PC-3 (cell line): ENCODE measurements at regions not wholly inside any gene's neighbourhood (a gene's known extent, or its start where the extent isn't known, plus 50 kb on each side); places are given as distances from the start of the nearest gene placed in this dataset.
A peak's percentile ranks its signal among the peaks of the same experiment; 100 is the strongest.

Experiments
- ATAC-seq: fragments of 200-7000 bp; cut with Tn5 transposase; 2 replicates; pipeline ENCODE4 v1.9.1; 2020; ENCODE audit warnings: mild to moderate bottlenecking, moderate library complexity
- BruUV-seq: library from RNA; stranded (reverse); fragments of 400-500 nt; replicated peaks from 2 replicates; lab custom pipeline; 2021; lab: Mats Ljungman, UMichigan
- CTCF ChIA-PET: fragments of 300-600 bp; sonication (Branson Sonifier 250); formaldehyde crosslinking; loops from one replicate; lab custom pipeline; 2022; ENCODE audit warnings: antibody characterized with exemption; lab: Charles Lee
- POLR2A ChIA-PET: fragments of 300-600 bp; sonication (Branson Sonifier 250); formaldehyde crosslinking; loops from one replicate; lab custom pipeline; 2022; ENCODE audit warnings: antibody characterized with exemption; ENCODE audit not compliant: unreplicated experiment; lab: Charles Lee
- DNase-seq: peaks from one replicate; pipeline ENCODE4 v3.0.0-alpha.2; 2015
- H2AFZ ChIP-seq: fragments of 300-600 bp; sonication (generic); 2 replicates; pipeline ENCODE4 v1.6.0; 2016; ENCODE audit warnings: antibody characterized with exemption, low read length
- H3F3A ChIP-seq: fragments of 300-600 bp; sonication (generic); one replicate; pipeline ENCODE4 v1.6.0; 2017; ENCODE audit warnings: antibody characterized with exemption, low read length, control low read depth, mild to moderate bottlenecking; ENCODE audit not compliant: unreplicated experiment
- H3K27ac ChIP-seq: fragments of 300-600 bp; sonication (generic); 2 replicates; pipeline ENCODE4 v1.5.1; 2016; ENCODE audit warnings: mild to moderate bottlenecking, low read length
- H3K27me3 ChIP-seq: fragments of 300-600 bp; sonication (generic); 2 replicates; pipeline ENCODE4 v1.6.1; 2016; ENCODE audit warnings: low read length, mixed read lengths
- H3K36me3 ChIP-seq: fragments of 300-600 bp; sonication (generic); 2 replicates; pipeline ENCODE4 v1.6.1; 2016; ENCODE audit warnings: low read depth, mixed run types, low read length, mixed read lengths
- H3K4me1 ChIP-seq: fragments of 300-600 bp; sonication (generic); 2 replicates; pipeline ENCODE4 v1.5.1; 2016; ENCODE audit warnings: low read length; ENCODE audit not compliant: insufficient read depth
- H3K4me2 ChIP-seq: fragments of 300-600 bp; sonication (generic); 2 replicates; pipeline ENCODE4 v1.6.0; 2016; ENCODE audit warnings: low read length
- H3K4me3 ChIP-seq: fragments of 300-600 bp; sonication (generic); 2 replicates; pipeline ENCODE4 v1.5.1; 2016; ENCODE audit warnings: mild to moderate bottlenecking, low read length, mixed read lengths
- H3K79me2 ChIP-seq: fragments of 300-600 bp; sonication (generic); 2 replicates; pipeline ENCODE4 v1.6.1; 2017; ENCODE audit warnings: low read length, mixed read lengths
- H3K9ac ChIP-seq: fragments of 300-600 bp; sonication (generic); 2 replicates; pipeline ENCODE4 v1.6.0; 2016; ENCODE audit warnings: mild to moderate bottlenecking, low read length
- H3K9me2 ChIP-seq: fragments of 300-600 bp; sonication (generic); replicated peaks from 2 replicates; pipeline ENCODE4 v1.6.1; 2016; ENCODE audit warnings: mixed run types, low read length, mixed read lengths
- H3K9me3 ChIP-seq: fragments of 300-600 bp; sonication (generic); 2 replicates; pipeline ENCODE4 v1.6.1; 2016; ENCODE audit warnings: low read length, mixed read lengths
- H4K20me1 ChIP-seq: fragments of 300-600 bp; sonication (generic); 2 replicates; pipeline ENCODE4 v1.6.1; 2016; ENCODE audit warnings: low read length, mixed read lengths
- CTCF ChIP-seq: fragments of 300-600 bp; sonication (generic); conservative IDR thresholded peaks from 2 replicates; pipeline ENCODE4 v1.5.1; 2017; ENCODE audit warnings: antibody characterized with exemption, low read depth, mild to moderate bottlenecking, low read length
- EZH2 ChIP-seq: fragments of 300-600 bp; sonication (generic); IDR thresholded peaks from one replicate; pipeline ENCODE4 v1.6.1; 2017; ENCODE audit warnings: antibody characterized with exemption, mild to moderate bottlenecking, low read length; ENCODE audit not compliant: unreplicated experiment
- EZH2phosphoT487 ChIP-seq: fragments of 300-600 bp; sonication (generic); IDR thresholded peaks from 2 replicates; pipeline ENCODE4 v1.6.1; 2018; ENCODE audit warnings: mild to moderate bottlenecking, antibody characterized with exemption, low read length, borderline replicate concordance
- intact Hi-C: fragments of 100-400 bp; cut with micrococcal nuclease; formaldehyde crosslinking; loops from 2 replicates; pipeline ENCODE4 v1.9.0; 2023

DNA sequence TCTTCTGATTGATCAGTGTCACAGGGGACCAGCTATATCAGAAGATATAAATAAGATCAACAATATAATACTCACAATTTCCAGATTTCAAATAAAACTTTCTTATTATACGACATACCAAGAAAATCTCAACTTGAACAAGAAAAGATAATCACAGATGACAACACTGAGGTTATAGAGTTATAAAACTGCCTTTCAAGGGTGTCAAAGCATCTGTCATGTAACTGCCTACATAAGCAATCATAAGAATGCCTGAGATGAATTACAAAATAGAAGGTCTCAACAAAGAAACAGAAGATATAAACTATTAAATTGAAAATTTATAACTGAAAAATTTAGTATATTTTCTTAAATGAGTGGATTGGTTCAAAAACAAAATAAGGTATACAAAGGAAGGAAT is 659.2 kb downstream of the SLC16A7 start:
- no peaks in the 10 kb centered on the region for H3K9me3 ChIP-seq
- no peaks in the 10 kb centered on the region for H3K9me2 ChIP-seq
- H3K9ac ChIP-seq = no peak overlapping the region
- no peak for TF ChIP-seq EZH2
- no peak for TF ChIP-seq CTCF
- TF ChIP-seq EZH2phosphoT487 = no peak
- DNase-seq = no peak
- no peaks in the 10 kb centered on the region for H3K27me3 ChIP-seq
- H3K4me1 ChIP-seq = peaks cover 20% of the 10 kb centered on the region
- no peak overlapping the region for H3K4me3 ChIP-seq
- H3K79me2 ChIP-seq = no peaks in the 10 kb centered on the region
- no peaks in the 10 kb centered on the region for H3F3A ChIP-seq
- no peak overlapping the region for H3K27ac ChIP-seq
- ATAC-seq = no peak
- no peaks in the 10 kb centered on the region for H3K36me3 ChIP-seq
- intact Hi-C loops = loop anchor here (5.0 kb wide), 2 partner anchors 108 to 143 kb away; no protein-coding TSS in a partner anchor
- CTCF ChIA-PET = no interaction called here
- H4K20me1 ChIP-seq = no peaks in the 10 kb centered on the region
- H2AFZ ChIP-seq = no peak overlapping the region
- no peak overlapping the region for H3K4me2 ChIP-seq
- POLR2A ChIA-PET = no interaction called here
- no TSS peak for BruUV-seq

DNA sequence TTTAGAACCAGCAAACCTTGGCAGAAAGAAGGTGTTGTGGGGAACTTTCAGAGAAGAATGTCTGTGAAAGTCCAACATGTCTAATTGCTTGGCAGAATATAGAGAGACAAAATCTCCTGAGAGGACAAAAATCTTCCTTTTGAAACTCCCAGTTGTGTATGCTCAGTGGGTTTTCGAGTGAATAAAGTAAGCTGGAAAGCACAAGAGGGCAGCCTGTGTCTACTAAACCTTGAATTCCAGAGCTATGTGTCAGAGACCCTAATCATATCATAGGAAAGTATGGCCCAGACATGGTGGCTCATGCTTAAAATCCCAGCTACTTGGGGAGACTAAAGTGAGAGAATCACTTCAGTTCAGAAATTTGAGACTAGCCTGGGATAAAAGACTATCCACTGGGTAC is 661.2 kb downstream of the SLC16A7 start:
- no peak overlapping the region for H3K9ac ChIP-seq
- no peaks in the 10 kb centered on the region for H4K20me1 ChIP-seq
- H3K4me2 ChIP-seq = peak overlapping the region; percentile 28; the same call in 1 of the 2 replicates
- H3F3A ChIP-seq = no peaks in the 10 kb centered on the region
- DNase-seq = peak; percentile 80
- no peaks in the 10 kb centered on the region for H3K36me3 ChIP-seq
- H3K9me3 ChIP-seq = no peaks in the 10 kb centered on the region
- no peak overlapping the region for H3K4me3 ChIP-seq
- no peaks in the 10 kb centered on the region for H3K79me2 ChIP-seq
- no TSS peak for BruUV-seq
- no peaks in the 10 kb centered on the region for H3K9me2 ChIP-seq
- ATAC-seq = peak; percentile 86
- POLR2A ChIA-PET = no interaction called here
- H3K4me1 ChIP-seq = peaks cover 20% of the 10 kb centered on the region
- peak overlapping the region; percentile 59 for H2AFZ ChIP-seq
- H3K27me3 ChIP-seq = no peaks in the 10 kb centered on the region
- intact Hi-C loops = loop anchor here (1.0 to 5.0 kb wide), 3 partner anchors 110 to 237 kb away; no protein-coding TSS in a partner anchor
- H3K27ac ChIP-seq = no peak overlapping the region
- CTCF ChIA-PET = interaction anchor here (0.5 to 1.2 kb wide), 4 partner anchors 151 to 981 kb away, joined by 3 to 11 read pairs (median 4); no protein-coding TSS in a partner anchor
- no peak for TF ChIP-seq EZH2phosphoT487
- TF ChIP-seq CTCF = peak; percentile 67

GRCh38 chr12:60259225-60259624 is 663.4 kb downstream of the SLC16A7 start:
- no peak overlapping the region for H3K4me2 ChIP-seq
- H3K27me3 ChIP-seq = no peaks in the 10 kb centered on the region
- H3K4me3 ChIP-seq = no peak overlapping the region
- H3F3A ChIP-seq = no peaks in the 10 kb centered on the region
- no peak overlapping the region for H3K27ac ChIP-seq
- no TSS peak for BruUV-seq
- H2AFZ ChIP-seq = no peak overlapping the region
- peaks cover 34% of the 10 kb centered on the region for H3K4me1 ChIP-seq
- ATAC-seq (no peak), DNase-seq (no peak)
- ChIA-PET POLR2A (no interaction called here), CTCF (interaction anchor here (0.7 kb wide), 1 partner anchor 15 kb away, joined by 3 read pairs; no protein-coding TSS in a partner anchor)
- H3K9me2 ChIP-seq = no peaks in the 10 kb centered on the region
- intact Hi-C loops = loop anchor here (5.0 kb wide), 2 partner anchors 112 to 147 kb away; no protein-coding TSS in a partner anchor
- no peaks in the 10 kb centered on the region for H3K36me3 ChIP-seq
- no peaks in the 10 kb centered on the region for H3K9me3 ChIP-seq
- H4K20me1 ChIP-seq = no peaks in the 10 kb centered on the region
- H3K9ac ChIP-seq = no peak overlapping the region
- TF ChIP-seq EZH2phosphoT487 (no peak), CTCF (no peak), EZH2 (no peak)
- H3K79me2 ChIP-seq = no peaks in the 10 kb centered on the region
